IPS DF 6.9 (cell line): ENCODE measurements at regions not wholly inside any gene's neighbourhood (a gene's known extent, or its start where the extent isn't known, plus 50 kb on each side); places are given as distances from the start of the nearest gene placed in this dataset.
"Not testable (repeated sequence)": the region's sequence is repeated elsewhere in the genome, so short reads cannot be mapped to it uniquely, and the experiment has no call there.

Experiments used
- DNase-seq: peaks from one replicate; pipeline ENCODE4 v3.0.0-alpha.2; 2013; ENCODE audit warnings: low read depth, low spot score
- H3K27ac ChIP-seq: one replicate; pipeline ENCODE4 v1.5.1; 2013; ENCODE audit warnings: low read length, control low read depth
- H3K27me3 ChIP-seq: 2 replicates; pipeline ENCODE4 v1.6.1; 2013; ENCODE audit warnings: mild to moderate bottlenecking, low read length; ENCODE audit not compliant: control insufficient read depth, insufficient read depth
- H3K36me3 ChIP-seq: 2 replicates; pipeline ENCODE4 v1.6.1; 2013; ENCODE audit warnings: low read length; ENCODE audit not compliant: control insufficient read depth, insufficient read depth
- H3K4me1 ChIP-seq: 2 replicates; pipeline ENCODE4 v1.6.1; 2013; ENCODE audit warnings: low read length; ENCODE audit not compliant: control insufficient read depth, insufficient read depth
- H3K4me3 ChIP-seq: 2 replicates; pipeline ENCODE4 v1.5.1; 2013; ENCODE audit warnings: mild to moderate bottlenecking, low read length
- H3K9me3 ChIP-seq: 2 replicates; pipeline ENCODE4 v1.6.1; 2013; ENCODE audit warnings: low read length, inconsistent platforms; ENCODE audit not compliant: control insufficient read depth, insufficient read depth
- WGBS: extraction: QIAGEN DNeasy Blood & Tissue Kit; methylation state at CpG from one replicate; pipeline ENCODE4 v1.1.7; 2013; ENCODE audit warnings: mixed read lengths, missing lambda C conversion rate; ENCODE audit not compliant: insufficient read length, insufficient coverage; 5-methylcytosine and 5-hydroxymethylcytosine counted together

DNA sequence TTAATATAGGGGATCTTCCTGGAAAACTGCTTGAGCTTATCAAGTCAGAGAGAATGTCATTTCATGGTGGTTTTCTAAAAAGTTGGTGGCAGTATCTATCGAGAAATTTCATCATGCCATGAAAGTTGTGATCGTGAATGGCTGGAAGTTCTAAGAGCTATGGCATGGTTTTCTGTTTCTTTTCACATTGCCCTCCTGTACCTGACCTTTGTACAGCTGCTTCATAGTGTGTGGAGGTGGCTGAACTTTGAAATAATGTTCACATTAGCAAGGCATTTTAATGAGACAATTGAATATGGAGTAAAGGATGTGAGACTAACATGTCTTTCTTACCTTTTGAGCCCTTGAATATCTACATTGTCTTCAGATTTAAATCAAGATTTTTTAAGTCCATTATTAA, 278.2 kb upstream of the ID4 start:
- no peaks in the 10 kb centered on the region for H3K36me3 ChIP-seq
- no peaks in the 10 kb centered on the region for H3K4me1 ChIP-seq
- H3K27me3 ChIP-seq = no peaks in the 10 kb centered on the region
- WGBS = no CpG with 5 or more reads among the region's 2 CpGs
- DNase-seq = no peak
- no peaks in the 10 kb centered on the region for H3K9me3 ChIP-seq
- H3K4me3 ChIP-seq = no peak overlapping the region
- no peak overlapping the region for H3K27ac ChIP-seq

DNA sequence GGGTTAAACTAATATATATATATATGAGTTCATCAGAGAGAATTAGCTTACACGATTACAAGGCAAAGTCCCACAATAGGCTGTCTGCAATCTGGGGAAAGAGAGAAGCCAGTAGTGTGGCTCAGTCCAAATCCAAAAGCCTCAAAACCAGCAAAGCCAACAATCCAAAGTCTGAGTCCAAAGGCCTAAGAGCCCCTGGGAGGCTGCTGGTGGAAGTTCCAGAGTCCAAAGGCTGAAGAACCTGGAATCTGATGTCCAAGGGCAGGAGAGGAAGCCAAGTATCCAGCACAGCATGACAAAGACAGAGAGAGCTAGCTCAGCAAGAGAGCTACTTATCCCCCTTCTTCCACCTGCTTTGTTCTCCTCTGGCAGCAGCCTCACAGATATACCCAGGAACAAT, 274.7 kb upstream of the ID4 start:
- Histone ChIP-seq H3K36me3 (no peaks in the 10 kb centered on the region), H3K9me3 (no peaks in the 10 kb centered on the region), H3K4me3 (no peak overlapping the region), H3K27me3 (no peaks in the 10 kb centered on the region), H3K27ac (no peak overlapping the region), H3K4me1 (no peaks in the 10 kb centered on the region)
- WGBS = no CpG with 5 or more reads among the region's 1 CpG
- DNase-seq = no peak

GRCh38 chr6:19569563-19569962, 267.6 kb upstream of the ID4 start:
- H3K4me3 ChIP-seq = no peak overlapping the region
- H3K27ac ChIP-seq = no peak overlapping the region
- no peak for DNase-seq
- no peaks in the 10 kb centered on the region for H3K4me1 ChIP-seq
- no CpG with 5 or more reads among the region's 3 CpGs for WGBS
- no peaks in the 10 kb centered on the region for H3K9me3 ChIP-seq
- no peaks in the 10 kb centered on the region for H3K36me3 ChIP-seq
- no peaks in the 10 kb centered on the region for H3K27me3 ChIP-seq

DNA sequence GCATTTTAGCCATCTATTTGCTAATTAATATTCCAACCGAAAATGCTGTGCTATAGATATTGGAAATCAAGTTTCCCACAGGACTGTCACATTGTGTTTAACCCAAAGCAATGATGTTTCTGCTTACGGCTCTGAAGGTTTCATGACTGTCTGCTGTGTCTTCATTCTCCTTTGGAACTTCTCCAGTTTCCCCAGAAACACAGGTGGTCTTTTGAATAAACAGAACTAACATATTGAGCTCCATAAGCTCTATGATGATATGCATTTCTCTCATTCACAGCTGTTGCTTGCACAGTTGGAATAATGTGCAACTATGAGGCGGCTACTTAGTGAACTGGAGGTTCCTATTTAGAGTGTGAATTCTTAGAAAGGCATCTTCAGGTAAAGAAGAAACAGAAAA, 266.0 kb upstream of the ID4 start:
- no peak for DNase-seq
- Histone ChIP-seq H3K4me3 (no peak overlapping the region), H3K9me3 (no peaks in the 10 kb centered on the region), H3K36me3 (no peaks in the 10 kb centered on the region), H3K4me1 (no peaks in the 10 kb centered on the region), H3K27ac (no peak overlapping the region), H3K27me3 (no peaks in the 10 kb centered on the region)
- WGBS = no CpG with 5 or more reads among the region's 3 CpGs

DNA sequence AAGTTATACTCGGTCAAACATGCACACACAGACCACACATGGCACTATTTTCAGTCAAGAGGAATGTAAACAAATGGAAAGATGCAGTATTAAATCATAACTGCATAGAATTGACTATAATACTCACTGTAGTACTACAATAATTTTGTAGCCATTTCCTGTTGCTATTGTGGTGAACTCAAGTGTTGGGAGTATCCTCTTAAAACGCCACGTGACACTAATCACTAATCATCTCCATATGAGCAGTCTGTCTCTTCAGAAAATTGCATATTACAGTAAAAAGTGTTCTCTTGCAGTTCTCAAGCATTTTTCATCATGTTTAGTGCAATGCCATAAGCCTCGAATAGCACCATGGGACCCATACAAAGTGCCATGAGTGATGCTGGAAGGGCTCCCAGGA, 258.7 kb upstream of the ID4 start:
- no peak for DNase-seq
- H3K27me3 ChIP-seq = no peaks in the 10 kb centered on the region
- no peaks in the 10 kb centered on the region for H3K36me3 ChIP-seq
- no peaks in the 10 kb centered on the region for H3K9me3 ChIP-seq
- no peak overlapping the region for H3K27ac ChIP-seq
- whole genome bisulfite sequencing = no CpG with 5 or more reads among the region's 4 CpGs
- no peaks in the 10 kb centered on the region for H3K4me1 ChIP-seq
- no peak overlapping the region for H3K4me3 ChIP-seq

DNA sequence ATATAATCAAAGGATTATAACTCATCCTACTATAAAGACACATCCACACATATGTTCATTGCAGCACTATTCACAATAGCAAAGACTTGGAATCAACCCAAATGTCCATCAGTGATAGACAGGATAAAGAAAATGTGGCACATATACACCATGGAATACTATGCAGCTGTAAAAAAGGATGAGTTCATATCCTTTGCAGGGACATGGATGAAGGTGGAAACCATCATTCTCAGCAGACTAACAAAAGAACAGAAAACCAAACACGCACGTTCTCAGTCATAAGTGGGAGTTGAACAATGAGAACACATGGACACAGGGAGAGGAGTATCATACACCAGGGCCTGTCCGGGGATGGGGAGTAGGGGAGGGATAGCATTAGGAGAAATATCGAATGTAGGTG, 253.0 kb upstream of the ID4 start:
- not testable (repeated sequence) for H3K27ac ChIP-seq, H3K36me3 ChIP-seq, H3K9me3 ChIP-seq, H3K4me3 ChIP-seq, H3K4me1 ChIP-seq, H3K27me3 ChIP-seq, DNase-seq
- no CpG with 5 or more reads among the region's 4 CpGs for WGBS

GRCh38 chr6:19587238-19587942, 249.8 kb upstream of the ID4 start:
- Histone ChIP-seq H3K4me1 (no peaks in the 10 kb centered on the region), H3K27me3 (no peaks in the 10 kb centered on the region), H3K9me3 (no peaks in the 10 kb centered on the region), H3K4me3 (no peak overlapping the region), H3K36me3 (no peaks in the 10 kb centered on the region), H3K27ac (no peak overlapping the region)
- no peak for DNase-seq
- WGBS = no CpG with 5 or more reads among the region's 4 CpGs

GRCh38 chr6:19590501-19591131, 246.6 kb upstream of the ID4 start:
- Histone ChIP-seq H3K27me3 (no peaks in the 10 kb centered on the region), H3K9me3 (no peaks in the 10 kb centered on the region), H3K36me3 (no peaks in the 10 kb centered on the region), H3K4me1 (no peaks in the 10 kb centered on the region), H3K4me3 (no peak overlapping the region), H3K27ac (no peak overlapping the region)
- no CpG with 5 or more reads among the region's 5 CpGs for WGBS
- DNase-seq = no peak

DNA sequence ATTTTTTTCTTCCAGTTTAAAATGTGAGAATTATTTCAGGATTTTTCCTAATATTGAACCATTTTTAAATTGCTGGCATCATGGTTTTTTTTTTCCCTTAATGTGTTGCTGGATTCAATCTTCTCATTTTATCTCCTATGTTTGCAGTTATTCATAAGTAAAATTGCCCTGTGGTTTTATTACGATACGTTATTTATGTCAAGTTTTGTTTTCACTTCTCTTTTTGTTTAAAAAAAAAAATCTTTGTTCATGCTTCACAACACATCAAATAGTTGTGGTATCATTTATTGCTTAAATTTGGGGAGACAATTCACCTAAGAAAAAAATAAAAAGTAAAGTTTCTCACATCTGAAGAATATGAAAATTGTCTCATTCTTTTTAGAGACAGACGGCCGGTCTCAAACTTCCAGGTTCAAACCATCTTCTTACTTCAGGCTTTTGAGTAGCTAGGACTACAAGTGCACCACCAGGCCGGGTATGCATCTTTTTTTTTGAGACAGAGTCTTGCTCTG, 239.3 kb upstream of the ID4 start:
- no peak overlapping the region for H3K27ac ChIP-seq
- no peaks in the 10 kb centered on the region for H3K36me3 ChIP-seq
- no peaks in the 10 kb centered on the region for H3K4me1 ChIP-seq
- no peaks in the 10 kb centered on the region for H3K9me3 ChIP-seq
- no CpG with 5 or more reads among the region's 5 CpGs for WGBS
- H3K4me3 ChIP-seq = no peak overlapping the region
- DNase-seq = no peak
- no peaks in the 10 kb centered on the region for H3K27me3 ChIP-seq

- Histone ChIP-seq H3K27me3 (no peaks in the 10 kb centered on the region), H3K36me3 (no peaks in the 10 kb centered on the region), H3K4me1 (no peaks in the 10 kb centered on the region), H3K4me3 (no peak overlapping the region), H3K9me3 (no peaks in the 10 kb centered on the region), H3K27ac (no peak overlapping the region)
- no CpG with 5 or more reads among the region's 5 CpGs for WGBS
- no peak for DNase-seq
Measured at GRCh38 chr6:19599796-19600464, 237.2 kb upstream of the ID4 start.
